ENCODE measurements at regions not wholly inside any gene's neighbourhood (a gene's known extent, or its start where the extent isn't known, plus 50 kb on each side); places are given as distances from the start of the nearest gene placed in this dataset.
"Not testable (repeated sequence)": the region's sequence is repeated elsewhere in the genome, so short reads cannot be mapped to it uniquely, and the experiment has no call there.

GRCh38 chr1:245000872-245001188, 136.5 kb upstream of the HNRNPU start:
- POLR2A ChIA-PET = interaction anchor here (0.6 kb wide), 1 partner anchor 146 kb away, joined by 3 read pairs; no protein-coding TSS in a partner anchor

DNA sequence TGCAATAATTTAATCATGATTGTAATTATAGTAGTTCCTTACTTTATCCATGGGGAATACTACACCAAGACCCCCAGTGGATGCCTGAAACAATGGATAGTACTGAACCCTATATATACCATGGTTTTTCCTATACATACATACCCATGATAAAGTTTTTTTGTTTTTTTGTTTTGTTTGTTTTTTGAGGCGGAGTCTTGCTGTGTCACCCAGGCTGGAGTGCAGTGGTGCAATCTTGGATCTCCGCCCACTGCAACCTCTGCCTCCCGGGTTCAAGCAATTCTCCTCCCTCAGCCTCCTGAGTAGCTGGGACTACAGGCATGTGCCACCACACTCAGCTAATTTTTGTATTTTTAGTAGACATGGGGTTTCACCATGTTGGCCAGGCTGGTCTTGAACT, 135.3 kb upstream of the HNRNPU start:
- DNase-seq (ENCODE audit: extremely low spot score); POLR2A ChIA-PET: not testable (repeated sequence)
- CTCF ChIA-PET = interaction anchor here (0.5 kb wide), 1 partner anchor 128 kb away, joined by 3 read pairs; no protein-coding TSS in a partner anchor

More at GRCh38 chr1:245000872-245001188, 136.5 kb upstream of the HNRNPU start:
- CTCF ChIA-PET = no interaction called here
- DNase-seq (ENCODE audit: extremely low spot score) = no peak
- TF ChIP-seq FOXM1 (IDR thresholded peaks at IDR 0.05; ENCODE audit: borderline replicate concordance) (no peak), PKNOX1 (IDR thresholded peaks at IDR 0.05) (no peak), ZNF384 (IDR thresholded peaks at IDR 0.05) (no peak), TARDBP (IDR thresholded peaks at IDR 0.05) (no peak)

- ChIA-PET POLR2A (no interaction called here), CTCF (interaction anchor here (0.5 kb wide), 1 partner anchor 127 kb away, joined by 3 read pairs; no protein-coding TSS in a partner anchor)
- TF ChIP-seq FOXK2 (IDR thresholded peaks at IDR 0.05) (no peak), CTBP1 (IDR thresholded peaks at IDR 0.05; ENCODE audit: borderline replicate concordance) (no peak), SUZ12 (IDR thresholded peaks at IDR 0.05) (no peak), ARNT (IDR thresholded peaks at IDR 0.05) (no peak), FOXA1 (IDR thresholded peaks at IDR 0.05) (no peak)
- no peak for DNase-seq (ENCODE audit: extremely low spot score)
These were observed 134.5 kb upstream of the HNRNPU start for GRCh38 chr1:244998717-244999346.

DNA sequence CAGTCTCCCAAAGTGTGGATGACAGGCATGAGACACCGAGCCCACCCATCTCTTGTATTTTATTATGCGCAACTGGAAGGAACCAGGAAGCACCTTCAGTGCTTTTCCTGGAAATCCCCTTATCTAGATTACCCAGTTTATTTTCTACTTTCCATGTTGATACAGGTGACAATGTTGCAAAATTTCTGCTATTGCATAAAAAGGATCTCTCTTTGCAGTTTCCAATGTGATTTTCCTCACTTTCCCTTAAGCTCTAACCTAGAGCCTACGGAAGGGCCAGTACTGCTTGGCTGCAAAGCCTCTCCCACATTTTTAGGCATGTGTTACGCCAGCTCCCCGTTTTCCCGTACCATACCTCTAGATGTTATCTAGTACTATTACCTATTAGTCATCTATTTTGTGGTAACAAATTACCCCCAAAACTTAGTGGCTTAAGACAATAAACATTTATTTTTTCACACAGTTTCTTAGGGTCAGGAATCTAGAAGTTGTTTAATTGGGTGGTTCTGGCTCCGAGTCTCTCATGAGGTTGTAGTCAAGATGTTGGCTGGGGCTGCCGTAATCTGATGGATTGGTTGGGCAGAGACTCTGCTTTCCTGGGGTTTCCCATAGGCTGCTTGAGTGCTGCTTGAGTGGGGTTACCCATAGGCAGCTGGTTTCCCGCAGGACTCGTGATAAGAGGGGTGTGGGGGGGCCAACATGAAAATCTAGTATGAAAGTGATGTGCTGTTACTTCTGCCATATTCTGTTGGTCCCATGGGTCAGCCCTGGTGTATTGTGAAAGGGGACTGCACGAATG, 131.5 kb upstream of the HNRNPU start:
- DNase-seq (ENCODE audit: extremely low spot score) = no peak
- no peak for TF ChIP-seq HDGF (IDR thresholded peaks at IDR 0.05; ENCODE audit: borderline replicate concordance)
- TF ChIP-seq SP1 (IDR thresholded peaks at IDR 0.05) = no peak
- no peak for TF ChIP-seq NFRKB (IDR thresholded peaks at IDR 0.05)
- TF ChIP-seq L3MBTL2 (conservative IDR thresholded peaks at IDR 0.05) = peak; percentile 34; the same call in 1 of the 2 replicates
- no peak for TF ChIP-seq FOXM1 (IDR thresholded peaks at IDR 0.05; ENCODE audit: borderline replicate concordance)
- no peak for TF ChIP-seq BHLHE40 (IDR thresholded peaks at IDR 0.05; ENCODE audit: borderline replicate concordance)
- POLR2A ChIA-PET = no interaction called here
- CTCF ChIA-PET = no interaction called here

- TF ChIP-seq ZNF384 (IDR thresholded peaks at IDR 0.05) = no peak
- TF ChIP-seq L3MBTL2 (conservative IDR thresholded peaks at IDR 0.05) = no peak
- TF ChIP-seq ELF4 (IDR thresholded peaks at IDR 0.05) = no peak
- no peak for TF ChIP-seq SP1 (IDR thresholded peaks at IDR 0.05)
- TF ChIP-seq FOXM1 (IDR thresholded peaks at IDR 0.05; ENCODE audit: borderline replicate concordance) = no peak
- TF ChIP-seq CTBP1 (IDR thresholded peaks at IDR 0.05; ENCODE audit: borderline replicate concordance) = no peak
- no peak for TF ChIP-seq HDGF (IDR thresholded peaks at IDR 0.05; ENCODE audit: borderline replicate concordance)
- no peak for TF ChIP-seq PKNOX1 (IDR thresholded peaks at IDR 0.05)
- no peak for TF ChIP-seq FOXK2 (IDR thresholded peaks at IDR 0.05)
- TF ChIP-seq SUZ12 (IDR thresholded peaks at IDR 0.05) = no peak
- no peak for TF ChIP-seq ARNT (IDR thresholded peaks at IDR 0.05)
- no peak for TF ChIP-seq FOXA1 (IDR thresholded peaks at IDR 0.05)
- no peak for TF ChIP-seq NFRKB (IDR thresholded peaks at IDR 0.05)
These were observed 128.5 kb upstream of the HNRNPU start for GRCh38 chr1:244992833-244993232.

DNA sequence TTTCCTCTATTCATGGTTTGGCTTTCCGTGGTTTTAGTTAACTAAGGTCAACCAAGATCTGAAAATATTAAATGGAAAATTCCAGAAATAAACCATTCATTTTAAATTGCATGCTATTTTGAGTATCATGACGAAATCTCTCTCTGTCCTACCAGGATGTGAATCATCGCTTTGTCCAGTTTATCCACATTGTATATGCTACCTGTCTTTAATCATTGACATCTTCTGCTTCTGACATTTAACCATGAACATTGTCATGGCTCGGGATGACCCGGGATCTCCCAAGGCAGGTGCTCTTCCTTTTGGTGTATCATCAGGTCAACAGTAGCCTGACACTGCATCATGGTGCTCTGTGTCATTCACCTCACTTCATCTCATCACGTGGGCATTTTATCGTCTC, 125.5 kb upstream of the HNRNPU start:
- TF ChIP-seq L3MBTL2 (conservative IDR thresholded peaks at IDR 0.05) (no peak), ZNF384 (IDR thresholded peaks at IDR 0.05) (no peak), ARNT (IDR thresholded peaks at IDR 0.05) (no peak), BHLHE40 (IDR thresholded peaks at IDR 0.05; ENCODE audit: borderline replicate concordance) (no peak), FOXK2 (IDR thresholded peaks at IDR 0.05) (no peak)
- DNase-seq (ENCODE audit: extremely low spot score) = no peak
- ChIA-PET POLR2A (no interaction called here), CTCF (no interaction called here)

More at GRCh38 chr1:244992833-244993232, 128.5 kb upstream of the HNRNPU start:
- DNase-seq (ENCODE audit: extremely low spot score) = no peak
- ChIA-PET POLR2A (interaction anchor here (1.1 kb wide), 1 partner anchor 22 kb away, joined by 3 read pairs; no protein-coding TSS in a partner anchor), CTCF (interaction anchor here (0.6 to 1.4 kb wide), 2 partner anchors 10 to 390 kb away, joined by 3 to 8 read pairs; no protein-coding TSS in a partner anchor)

DNA sequence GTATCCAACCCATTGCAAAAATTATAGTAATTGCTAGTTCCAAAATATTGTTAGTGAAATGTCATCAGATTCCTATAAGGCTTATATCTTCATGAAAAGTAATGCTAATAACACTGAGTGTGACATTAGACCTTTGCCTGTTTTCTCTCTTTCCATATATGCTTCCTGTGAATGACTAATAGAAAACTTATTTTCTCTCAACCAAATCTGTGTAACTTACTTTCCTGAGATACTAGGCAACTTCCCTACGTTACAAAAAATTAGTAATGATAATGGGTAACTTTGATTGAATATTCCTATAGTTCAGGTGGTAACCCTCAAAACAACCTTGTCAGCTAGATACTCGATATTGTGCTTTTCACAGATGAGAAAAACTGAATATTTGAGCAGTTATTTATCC, 124.2 kb upstream of the HNRNPU start:
- ChIA-PET CTCF (no interaction called here), POLR2A (no interaction called here)

More for the DNA sequence above, 124.2 kb upstream of the HNRNPU start:
- TF ChIP-seq FOXM1 (IDR thresholded peaks at IDR 0.05; ENCODE audit: borderline replicate concordance) (no peak), SUZ12 (IDR thresholded peaks at IDR 0.05) (no peak), L3MBTL2 (conservative IDR thresholded peaks at IDR 0.05) (no peak), CTBP1 (IDR thresholded peaks at IDR 0.05; ENCODE audit: borderline replicate concordance) (no peak), LEF1 (IDR thresholded peaks at IDR 0.05; ENCODE audit: borderline replicate concordance) (no peak), ELF4 (IDR thresholded peaks at IDR 0.05) (no peak), ARNT (IDR thresholded peaks at IDR 0.05) (no peak), SP1 (IDR thresholded peaks at IDR 0.05) (no peak), FOXK2 (IDR thresholded peaks at IDR 0.05) (no peak), TARDBP (IDR thresholded peaks at IDR 0.05) (no peak), NFRKB (IDR thresholded peaks at IDR 0.05) (no peak), PKNOX1 (IDR thresholded peaks at IDR 0.05) (no peak), HDGF (IDR thresholded peaks at IDR 0.05; ENCODE audit: borderline replicate concordance) (no peak), FOXA1 (IDR thresholded peaks at IDR 0.05) (no peak), ZNF384 (IDR thresholded peaks at IDR 0.05) (no peak), BHLHE40 (IDR thresholded peaks at IDR 0.05; ENCODE audit: borderline replicate concordance) (no peak)
- DNase-seq (ENCODE audit: extremely low spot score) = no peak

Data from HEK293T (cell line).